ENCODE measurements at regions not wholly inside any gene's neighbourhood (a gene's known extent, or its start where the extent isn't known, plus 50 kb on each side); places are given as distances from the start of the nearest gene placed in this dataset.

DNA sequence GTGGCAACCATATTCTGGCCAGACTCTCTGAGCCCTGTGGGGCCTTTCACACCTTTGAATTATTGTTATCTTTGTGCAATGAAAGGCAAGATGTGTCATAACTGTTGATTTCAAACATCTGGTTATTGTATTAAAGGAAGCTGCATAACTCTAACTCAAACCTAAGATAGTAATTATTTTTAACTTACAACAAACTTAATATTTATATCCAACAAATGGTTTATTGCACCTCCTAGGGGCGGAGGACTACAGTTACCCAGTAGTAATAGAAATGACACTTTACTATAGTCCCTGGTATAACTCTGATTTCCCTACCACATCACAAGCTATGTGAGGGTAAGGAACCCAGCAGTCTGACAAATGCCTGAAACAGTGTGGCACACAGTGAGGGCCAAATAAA, 363.9 kb upstream of the SUCLG2 start:
- TF ChIP-seq, protein P1, sequence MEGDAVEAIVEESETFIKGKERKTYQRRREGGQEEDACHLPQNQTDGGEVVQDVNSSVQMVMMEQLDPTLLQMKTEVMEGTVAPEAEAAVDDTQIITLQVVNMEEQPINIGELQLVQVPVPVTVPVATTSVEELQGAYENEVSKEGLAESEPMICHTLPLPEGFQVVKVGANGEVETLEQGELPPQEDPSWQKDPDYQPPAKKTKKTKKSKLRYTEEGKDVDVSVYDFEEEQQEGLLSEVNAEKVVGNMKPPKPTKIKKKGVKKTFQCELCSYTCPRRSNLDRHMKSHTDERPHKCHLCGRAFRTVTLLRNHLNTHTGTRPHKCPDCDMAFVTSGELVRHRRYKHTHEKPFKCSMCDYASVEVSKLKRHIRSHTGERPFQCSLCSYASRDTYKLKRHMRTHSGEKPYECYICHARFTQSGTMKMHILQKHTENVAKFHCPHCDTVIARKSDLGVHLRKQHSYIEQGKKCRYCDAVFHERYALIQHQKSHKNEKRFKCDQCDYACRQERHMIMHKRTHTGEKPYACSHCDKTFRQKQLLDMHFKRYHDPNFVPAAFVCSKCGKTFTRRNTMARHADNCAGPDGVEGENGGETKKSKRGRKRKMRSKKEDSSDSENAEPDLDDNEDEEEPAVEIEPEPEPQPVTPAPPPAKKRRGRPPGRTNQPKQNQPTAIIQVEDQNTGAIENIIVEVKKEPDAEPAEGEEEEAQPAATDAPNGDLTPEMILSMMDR (IDR thresholded peaks at IDR 0.05) = no peak
- no peak for TF ChIP-seq EP300 (IDR thresholded peaks at IDR 0.05)

Measured in ovary (tissue), 3 donors.